ENCODE measurements at regions not wholly inside any gene's neighbourhood (a gene's known extent, or its start where the extent isn't known, plus 50 kb on each side); places are given as distances from the start of the nearest gene placed in this dataset.

GRCh38 chr7:47150497-47151260, 431.2 kb downstream of the TNS3 start:
- TF ChIP-seq EZH2phosphoT487 (IDR thresholded peaks at IDR 0.05; ENCODE audit: insufficient read depth, low read depth) = no peak
- TF ChIP-seq EZH2 (IDR thresholded peaks at IDR 0.05; ENCODE audit: insufficient read depth, poor library complexity, severe bottlenecking) = no peak
- Histone ChIP-seq H3K36me3 (ENCODE audit: low read depth) (no peaks in the 10 kb centered on the region), H3F3A (ENCODE audit: insufficient read depth) (peaks cover 42% of the 10 kb centered on the region), H3K27ac (no peak overlapping the region), H3K4me2 (ENCODE audit: unreplicated experiment) (no peak overlapping the region), H3K4me3 (no peak overlapping the region), H4K20me1 (ENCODE audit: insufficient read depth) (no peaks in the 10 kb centered on the region), H3K27me3 (replicated peaks; ENCODE audit: insufficient read depth) (no peaks in the 10 kb centered on the region), H3K4me1 (ENCODE audit: insufficient read depth) (peaks cover 44% of the 10 kb centered on the region), H2AFZ (no peak overlapping the region), H3K9ac (no peak overlapping the region), H3K79me2 (ENCODE audit: insufficient read depth) (no peaks in the 10 kb centered on the region), H3K9me3 (ENCODE audit: low read depth) (no peaks in the 10 kb centered on the region), H3K9me2 (ENCODE audit: insufficient read depth) (no peaks in the 10 kb centered on the region)
- 82 to 88% methylated on average over 4 of the region's 4 CpGs for WGBS, 2 experiments (ENCODE audit: low coverage in 1 of 2, low lambda C conversion rate in 2 of 2, missing lambda C conversion rate in 2 of 2)
- in situ Hi-C loops (cut with MboI) = no loop called here
- no peak for DNase-seq

GRCh38 chr7:47149971-47150370, 431.9 kb downstream of the TNS3 start:
- no peaks in the 10 kb centered on the region for H3K9me3 ChIP-seq (ENCODE audit: low read depth)
- H3K4me3 ChIP-seq = no peak overlapping the region
- 98% methylated on average over 4 of the region's 4 CpGs for WGBS, 2 experiments (ENCODE audit: low coverage in 1 of 2, low lambda C conversion rate in 2 of 2, missing lambda C conversion rate in 2 of 2)
- H3K79me2 ChIP-seq (ENCODE audit: insufficient read depth) = no peaks in the 10 kb centered on the region
- no peak overlapping the region for H3K27ac ChIP-seq
- H3K9me2 ChIP-seq (ENCODE audit: insufficient read depth) = no peaks in the 10 kb centered on the region
- H3K4me2 ChIP-seq (ENCODE audit: unreplicated experiment) = no peak overlapping the region
- H2AFZ ChIP-seq = no peak overlapping the region
- in situ Hi-C loops (cut with MboI) = no loop called here
- H3F3A ChIP-seq (ENCODE audit: insufficient read depth) = peaks cover 42% of the 10 kb centered on the region
- no peaks in the 10 kb centered on the region for H3K27me3 ChIP-seq (replicated peaks; ENCODE audit: insufficient read depth)
- H3K9ac ChIP-seq = no peak overlapping the region
- H3K4me1 ChIP-seq (ENCODE audit: insufficient read depth) = peaks cover 46% of the 10 kb centered on the region
- no peaks in the 10 kb centered on the region for H4K20me1 ChIP-seq (ENCODE audit: insufficient read depth)
- no peaks in the 10 kb centered on the region for H3K36me3 ChIP-seq (ENCODE audit: low read depth)
- DNase-seq = no peak
- TF ChIP-seq EZH2 (IDR thresholded peaks at IDR 0.05; ENCODE audit: insufficient read depth, poor library complexity, severe bottlenecking) (no peak), EZH2phosphoT487 (IDR thresholded peaks at IDR 0.05; ENCODE audit: insufficient read depth, low read depth) (no peak)

- H4K20me1 ChIP-seq (ENCODE audit: insufficient read depth) = no peaks in the 10 kb centered on the region
- no peak overlapping the region for H3K4me3 ChIP-seq
- no peaks in the 10 kb centered on the region for H3K79me2 ChIP-seq (ENCODE audit: insufficient read depth)
- in situ Hi-C loops (cut with MboI) = no loop called here
- no peak overlapping the region for H2AFZ ChIP-seq
- WGBS, 2 experiments (ENCODE audit: low coverage in 1 of 2, low lambda C conversion rate in 2 of 2, missing lambda C conversion rate in 2 of 2) = 97 to 98% methylated on average over 6 of the region's 6 CpGs
- TF ChIP-seq EZH2 (IDR thresholded peaks at IDR 0.05; ENCODE audit: insufficient read depth, poor library complexity, severe bottlenecking) = no peak
- no peak for TF ChIP-seq EZH2phosphoT487 (IDR thresholded peaks at IDR 0.05; ENCODE audit: insufficient read depth, low read depth)
- no peaks in the 10 kb centered on the region for H3K27me3 ChIP-seq (replicated peaks; ENCODE audit: insufficient read depth)
- H3K9me2 ChIP-seq (ENCODE audit: insufficient read depth) = no peaks in the 10 kb centered on the region
- peaks cover 42% of the 10 kb centered on the region for H3K4me1 ChIP-seq (ENCODE audit: insufficient read depth)
- H3F3A ChIP-seq (ENCODE audit: insufficient read depth) = peaks cover 36% of the 10 kb centered on the region
- no peak for DNase-seq
- no peak overlapping the region for H3K4me2 ChIP-seq (ENCODE audit: unreplicated experiment)
- no peak overlapping the region for H3K27ac ChIP-seq
- no peak overlapping the region for H3K9ac ChIP-seq
- no peaks in the 10 kb centered on the region for H3K36me3 ChIP-seq (ENCODE audit: low read depth)
- H3K9me3 ChIP-seq (ENCODE audit: low read depth) = no peaks in the 10 kb centered on the region
Observed at GRCh38 chr7:47149208-47149839, 432.6 kb downstream of the TNS3 start.

GRCh38 chr7:47148536-47149207, 433.2 kb downstream of the TNS3 start:
- Histone ChIP-seq H3K4me2 (ENCODE audit: unreplicated experiment) (peak overlapping the region; percentile 10), H2AFZ (peak overlapping the region; percentile 15; the same call in 1 of the 2 replicates), H3K9me2 (ENCODE audit: insufficient read depth) (no peaks in the 10 kb centered on the region), H3F3A (ENCODE audit: insufficient read depth) (peaks cover 29% of the 10 kb centered on the region), H3K4me3 (no peak overlapping the region), H4K20me1 (ENCODE audit: insufficient read depth) (no peaks in the 10 kb centered on the region), H3K27me3 (replicated peaks; ENCODE audit: insufficient read depth) (no peaks in the 10 kb centered on the region), H3K9ac (no peak overlapping the region), H3K79me2 (ENCODE audit: insufficient read depth) (no peaks in the 10 kb centered on the region), H3K4me1 (ENCODE audit: insufficient read depth) (peaks cover 40% of the 10 kb centered on the region), H3K36me3 (ENCODE audit: low read depth) (no peaks in the 10 kb centered on the region), H3K27ac (no peak overlapping the region), H3K9me3 (ENCODE audit: low read depth) (no peaks in the 10 kb centered on the region)
- WGBS, 2 experiments (ENCODE audit: low coverage in 1 of 2, low lambda C conversion rate in 2 of 2, missing lambda C conversion rate in 2 of 2) = 77% methylated on average over 5 of the region's 5 CpGs
- no peak for TF ChIP-seq EZH2phosphoT487 (IDR thresholded peaks at IDR 0.05; ENCODE audit: insufficient read depth, low read depth)
- no peak for DNase-seq
- in situ Hi-C loops (cut with MboI) = no loop called here

Measured in GM23248 (cell line).